Keratinocyte (primary cell): ENCODE measurements at regions not wholly inside any gene's neighbourhood (a gene's known extent, or its start where the extent isn't known, plus 50 kb on each side); places are given as distances from the start of the nearest gene placed in this dataset.

ENCODE experiments used
- DNase-seq: peaks from one replicate; pipeline ENCODE4 v3.0.0-alpha.2; 2011; ENCODE audit warnings: low read depth, missing footprints, low spot score
- FAIRE-seq: peaks from 2 replicates; lab custom pipeline; 2011; peaks lifted over from hg19 to GRCh38; lab: Jason Lieb, UNC
- H2AFZ ChIP-seq: 2 replicates; pipeline ENCODE4 v1.6.0; 2012; ENCODE audit warnings: low read length, control low read depth, inconsistent platforms; ENCODE audit not compliant: control insufficient read depth
- H3K27ac ChIP-seq: 2 replicates; pipeline ENCODE4 v1.5.1; 2011; ENCODE audit warnings: low read length; ENCODE audit not compliant: control insufficient read depth, insufficient read depth
- H3K27me3 ChIP-seq: 3 replicates; pipeline ENCODE4 v1.6.0; 2011; ENCODE audit warnings: low read length; ENCODE audit not compliant: control insufficient read depth, insufficient read depth; ENCODE audit errors: extremely low read depth
- H3K36me3 ChIP-seq, 2 experiments: 2 replicates in 1 of 2; 3 replicates in 1 of 2; pipeline ENCODE4 v1.5.1; 2011; ENCODE audit warnings: low read length in 2 of 2, mild to moderate bottlenecking in 1 of 2; ENCODE audit not compliant: control insufficient read depth in 2 of 2, insufficient read depth in 2 of 2; ENCODE audit errors: extremely low read depth in 1 of 2
- H3K4me1 ChIP-seq: 3 replicates; pipeline ENCODE4 v1.5.1; 2011; ENCODE audit warnings: low read length; ENCODE audit not compliant: control insufficient read depth, insufficient read depth; ENCODE audit errors: extremely low read depth
- H3K4me2 ChIP-seq: 3 replicates; pipeline ENCODE4 v1.6.0; 2011; ENCODE audit warnings: low read depth, low read length; ENCODE audit not compliant: control insufficient read depth, insufficient read depth; ENCODE audit errors: extremely low read depth
- H3K4me3 ChIP-seq, 3 experiments: fragments of 200-600 bp in 1 of 3; sonication (generic) in 1 of 3; 2 replicates in 2 of 3; 3 replicates in 1 of 3; pipeline ENCODE4 v1.5.1; 2011 to 2016; ENCODE audit warnings: low read length in 3 of 3, mild to moderate bottlenecking in 3 of 3, control low read depth in 2 of 3, inconsistent platforms in 1 of 3, low read depth in 1 of 3, mixed read lengths in 1 of 3, mixed run types in 1 of 3, moderate library complexity in 1 of 3; ENCODE audit not compliant: control insufficient read depth in 2 of 3, insufficient read depth in 2 of 3; ENCODE audit errors: extremely low read depth in 1 of 3
- H3K79me2 ChIP-seq: 2 replicates; pipeline ENCODE4 v1.6.0; 2012; ENCODE audit warnings: low read length; ENCODE audit not compliant: control insufficient read depth, insufficient read depth
- H3K9ac ChIP-seq: 3 replicates; pipeline ENCODE4 v1.6.0; 2011; ENCODE audit warnings: low read length; ENCODE audit not compliant: control insufficient read depth, insufficient read depth; ENCODE audit errors: extremely low read depth
- H3K9me1 ChIP-seq: 3 replicates; pipeline ENCODE4 v1.6.0; 2011; ENCODE audit warnings: low read length; ENCODE audit not compliant: control insufficient read depth, insufficient read depth; ENCODE audit errors: extremely low read depth
- H3K9me3 ChIP-seq: 2 replicates; pipeline ENCODE4 v1.5.1; 2012; ENCODE audit warnings: low read depth, low read length; ENCODE audit not compliant: control insufficient read depth
- H4K20me1 ChIP-seq: 3 replicates; pipeline ENCODE4 v1.6.0; 2011; ENCODE audit warnings: low read length; ENCODE audit not compliant: control insufficient read depth, insufficient read depth; ENCODE audit errors: extremely low read depth
- CTCF ChIP-seq, 3 experiments: IDR thresholded peaks in 1 of 3; conservative IDR thresholded peaks in 1 of 3; optimal IDR thresholded peaks in 1 of 3; 2 replicates in 2 of 3; 3 replicates in 1 of 3; pipeline versions ENCODE3 to v1.5.1; 2011; ENCODE audit warnings: low read length in 3 of 3, mild to moderate bottlenecking in 3 of 3, moderate library complexity in 2 of 3, control low read depth in 1 of 3, inconsistent platforms in 1 of 3; ENCODE audit not compliant: insufficient read depth in 2 of 3; ENCODE audit errors: extremely low read depth in 1 of 3
- EZH2 ChIP-seq: IDR thresholded peaks from one replicate; pipeline ENCODE4 v1.6.1; 2012; ENCODE audit warnings: inconsistent platforms, mild to moderate bottlenecking, low read length, moderate library complexity
- dilution Hi-C: fragments of 300-500 bp; cut with MboI; formaldehyde crosslinking; loops from one replicate; pipeline ENCODE4 v1.7.0; 2020; ENCODE audit warnings: low sequenced_read_pairs; ENCODE audit not compliant: extremely low pct_ligation_motif_present

GRCh38 chr21:35737449-35737848, 322.9 kb downstream of the SETD4 start:
- TF ChIP-seq EZH2, result no peak
- TF ChIP-seq CTCF (optimal IDR thresholded peaks at IDR 0.05 in 1 of 3, IDR thresholded peaks at IDR 0.05 in 1 of 3, conservative IDR thresholded peaks at IDR 0.05 in 1 of 3; ENCODE audit: extremely low read depth in 1 of 3, insufficient read depth in 2 of 3, low read length in 3 of 3), result no peak
- H3K79me2 ChIP-seq, result no peaks in the 10 kb centered on the region
- no peaks in the 10 kb centered on the region for H3K9me3 ChIP-seq
- H3K36me3 ChIP-seq, result no peaks in the 10 kb centered on the region
- DNase-seq, result no peak
- H3K27ac ChIP-seq, result no peak overlapping the region
- no peak overlapping the region for H3K4me2 ChIP-seq
- H3K4me1 ChIP-seq, result peaks cover 17% of the 10 kb centered on the region
- H3K4me3 ChIP-seq, result no peak overlapping the region
- FAIRE-seq, result no peak
- no peaks in the 10 kb centered on the region for H3K9me1 ChIP-seq
- no peak overlapping the region for H3K9ac ChIP-seq
- H3K27me3 ChIP-seq, result no peaks in the 10 kb centered on the region
- no peaks in the 10 kb centered on the region for H4K20me1 ChIP-seq
- no peak overlapping the region for H2AFZ ChIP-seq
- dilution Hi-C loops, result no loop called here

GRCh38 chr21:35732788-35733187, 327.5 kb downstream of the SETD4 start:
- FAIRE-seq, result peak; percentile 5
- Histone ChIP-seq H3K27ac (no peak overlapping the region), H3K9me3 (no peaks in the 10 kb centered on the region)

More at GRCh38 chr21:35732788-35733187, 327.5 kb downstream of the SETD4 start:
- H3K4me2 ChIP-seq, result no peak overlapping the region
- no peaks in the 10 kb centered on the region for H4K20me1 ChIP-seq
- H3K9me1 ChIP-seq, result no peaks in the 10 kb centered on the region
- dilution Hi-C loops, result no loop called here
- H2AFZ ChIP-seq, result no peak overlapping the region
- H3K27me3 ChIP-seq, result no peaks in the 10 kb centered on the region
- no peaks in the 10 kb centered on the region for H3K79me2 ChIP-seq
- no peak overlapping the region for H3K9ac ChIP-seq
- DNase-seq, result no peak
- TF ChIP-seq EZH2 (no peak), CTCF (optimal IDR thresholded peaks at IDR 0.05 in 1 of 3, IDR thresholded peaks at IDR 0.05 in 1 of 3, conservative IDR thresholded peaks at IDR 0.05 in 1 of 3; ENCODE audit: extremely low read depth in 1 of 3, insufficient read depth in 2 of 3, low read length in 3 of 3) (no peak)
- H3K36me3 ChIP-seq, result no peaks in the 10 kb centered on the region
- H3K4me3 ChIP-seq, result no peak overlapping the region
- H3K4me1 ChIP-seq, result peaks cover 1% of the 10 kb centered on the region
